ENCODE measurements at regions not wholly inside any gene's neighbourhood (a gene's known extent, or its start where the extent isn't known, plus 50 kb on each side); places are given as distances from the start of the nearest gene placed in this dataset.

DNA sequence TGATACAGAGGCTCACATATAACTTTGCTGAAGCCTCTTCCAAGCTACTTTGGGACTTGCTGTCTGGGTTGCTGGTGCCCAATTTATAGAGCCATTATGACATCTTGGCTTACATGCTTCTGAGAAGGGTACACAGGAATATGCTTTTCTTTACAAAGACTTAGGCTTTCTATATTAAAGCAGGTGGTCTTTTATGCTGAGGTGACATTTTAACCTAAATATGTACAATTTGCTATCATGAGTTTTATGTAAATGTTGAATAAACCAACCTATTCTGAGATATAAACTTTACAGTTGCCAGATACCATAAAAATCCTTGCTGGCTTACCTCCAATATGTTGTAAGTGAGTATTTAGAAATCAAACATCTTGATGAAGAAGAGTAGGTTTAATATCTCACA, 509.2 kb upstream of the CHD1 start:
- TF ChIP-seq, protein P1, sequence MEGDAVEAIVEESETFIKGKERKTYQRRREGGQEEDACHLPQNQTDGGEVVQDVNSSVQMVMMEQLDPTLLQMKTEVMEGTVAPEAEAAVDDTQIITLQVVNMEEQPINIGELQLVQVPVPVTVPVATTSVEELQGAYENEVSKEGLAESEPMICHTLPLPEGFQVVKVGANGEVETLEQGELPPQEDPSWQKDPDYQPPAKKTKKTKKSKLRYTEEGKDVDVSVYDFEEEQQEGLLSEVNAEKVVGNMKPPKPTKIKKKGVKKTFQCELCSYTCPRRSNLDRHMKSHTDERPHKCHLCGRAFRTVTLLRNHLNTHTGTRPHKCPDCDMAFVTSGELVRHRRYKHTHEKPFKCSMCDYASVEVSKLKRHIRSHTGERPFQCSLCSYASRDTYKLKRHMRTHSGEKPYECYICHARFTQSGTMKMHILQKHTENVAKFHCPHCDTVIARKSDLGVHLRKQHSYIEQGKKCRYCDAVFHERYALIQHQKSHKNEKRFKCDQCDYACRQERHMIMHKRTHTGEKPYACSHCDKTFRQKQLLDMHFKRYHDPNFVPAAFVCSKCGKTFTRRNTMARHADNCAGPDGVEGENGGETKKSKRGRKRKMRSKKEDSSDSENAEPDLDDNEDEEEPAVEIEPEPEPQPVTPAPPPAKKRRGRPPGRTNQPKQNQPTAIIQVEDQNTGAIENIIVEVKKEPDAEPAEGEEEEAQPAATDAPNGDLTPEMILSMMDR (IDR thresholded peaks at IDR 0.05; ENCODE audit: low read length): no peak
- TF ChIP-seq EZH2 (optimal IDR thresholded peaks at IDR 0.05; ENCODE audit: low read depth, low read length) (no peak), EZH2phosphoT487 (IDR thresholded peaks at IDR 0.05; ENCODE audit: low read length) (no peak)

Data from MM.1S (cell line).